HEK293T (cell line): ENCODE measurements at regions not wholly inside any gene's neighbourhood (a gene's known extent, or its start where the extent isn't known, plus 50 kb on each side); places are given as distances from the start of the nearest gene placed in this dataset.

Experiments used
- ARNT ChIP-seq: fragments of 450-650 bp; IDR thresholded peaks from 2 replicates; pipeline ENCODE4 v1.6.1; 2017; ENCODE audit warnings: mild to moderate bottlenecking
- BHLHE40 ChIP-seq: fragments of 450-650 bp; IDR thresholded peaks from 2 replicates; pipeline ENCODE4 v1.6.1; 2016; ENCODE audit warnings: mild to moderate bottlenecking, moderate library complexity, borderline replicate concordance
- ELF4 ChIP-seq: fragments of 450-650 bp; IDR thresholded peaks from 2 replicates; pipeline ENCODE4 v1.6.1; 2017; ENCODE audit warnings: antibody characterized with exemption
- FOXA1 ChIP-seq: fragments of 450-650 bp; IDR thresholded peaks from 2 replicates; pipeline ENCODE4 v1.6.1; 2016; ENCODE audit warnings: mild to moderate bottlenecking
- FOXK2 ChIP-seq: fragments of 450-650 bp; IDR thresholded peaks from 2 replicates; pipeline ENCODE4 v1.6.1; 2016; ENCODE audit warnings: mild to moderate bottlenecking
- FOXM1 ChIP-seq: fragments of 450-650 bp; IDR thresholded peaks from 2 replicates; pipeline ENCODE4 v1.6.1; 2017; ENCODE audit warnings: mild to moderate bottlenecking, borderline replicate concordance
- HDGF ChIP-seq: fragments of 450-650 bp; IDR thresholded peaks from 2 replicates; pipeline ENCODE4 v1.6.1; 2017; ENCODE audit warnings: antibody characterized with exemption, borderline replicate concordance
- L3MBTL2 ChIP-seq: fragments of 450-650 bp; conservative IDR thresholded peaks from 2 replicates; pipeline ENCODE4 v1.6.1; 2016; ENCODE audit warnings: mild to moderate bottlenecking
- SP1 ChIP-seq: fragments of 450-650 bp; IDR thresholded peaks from 2 replicates; pipeline ENCODE4 v1.6.1; 2017
- TARDBP ChIP-seq: fragments of 450-650 bp; IDR thresholded peaks from 2 replicates; pipeline ENCODE4 v1.6.1; 2016
- ZNF384 ChIP-seq: fragments of 450-650 bp; IDR thresholded peaks from 2 replicates; pipeline ENCODE4 v1.6.1; 2016

DNA sequence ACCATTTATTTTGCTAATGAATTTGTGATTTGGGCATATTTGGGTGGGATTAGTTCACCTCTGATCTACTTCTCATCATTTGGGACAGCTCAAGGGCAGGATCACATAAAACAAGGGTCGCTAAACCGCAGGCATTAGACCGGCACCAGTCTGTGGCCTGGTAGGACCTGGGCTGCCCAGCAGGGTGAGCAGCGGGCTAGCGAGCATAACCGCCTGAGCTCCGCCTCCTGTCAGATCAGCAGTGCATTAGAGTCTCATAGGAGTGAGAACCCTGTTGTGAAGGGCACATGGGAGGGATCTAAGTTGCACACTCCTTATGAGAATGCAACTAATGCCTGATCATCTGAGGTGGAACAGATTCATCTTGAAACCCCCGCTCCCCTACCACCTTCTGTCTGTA, 785.3 kb downstream of the TRHDE start:
- TF ChIP-seq ELF4 (no peak), L3MBTL2 (no peak), BHLHE40 (no peak), ARNT (no peak), FOXK2 (no peak), HDGF (no peak), FOXM1 (no peak), SP1 (no peak), TARDBP (no peak), ZNF384 (no peak), FOXA1 (no peak)
